GM23338 (cell line): ENCODE measurements at regions not wholly inside any gene's neighbourhood (a gene's known extent, or its start where the extent isn't known, plus 50 kb on each side); places are given as distances from the start of the nearest gene placed in this dataset.

Experiments used
- ATAC-seq: fragments of 200-7000 bp; cut with Tn5 transposase; 3 replicates; pipeline ENCODE4 v1.9.1; 2020
- DNase-seq: peaks from one replicate; pipeline ENCODE4 v3.0.0-alpha.2; 2015; ENCODE audit warnings: low spot score
- H2AFZ ChIP-seq: fragments of 200-600 bp; sonication (generic); 2 replicates; pipeline ENCODE4 v1.8.0; 2016; ENCODE audit warnings: antibody characterized with exemption, mild to moderate bottlenecking, moderate library complexity
- H3F3A ChIP-seq: fragments of 200-600 bp; sonication (generic); replicated peaks from 2 replicates; pipeline ENCODE4 v1.8.0; 2017; ENCODE audit warnings: antibody characterized with exemption, mixed run types, low read depth
- H3K27ac ChIP-seq: fragments of 200-600 bp; sonication (generic); 2 replicates; pipeline ENCODE4 v1.6.1; 2016; ENCODE audit warnings: low read depth
- H3K27me3 ChIP-seq: fragments of 200-600 bp; sonication (generic); 2 replicates; pipeline ENCODE4 v1.8.0; 2016; ENCODE audit warnings: mild to moderate bottlenecking, mixed run types, moderate library complexity; ENCODE audit not compliant: insufficient read depth
- H3K36me3 ChIP-seq: fragments of 200-600 bp; sonication (generic); 2 replicates; pipeline ENCODE4 v1.8.0; 2016; ENCODE audit warnings: mild to moderate bottlenecking; ENCODE audit not compliant: insufficient read depth
- H3K4me1 ChIP-seq: fragments of 200-600 bp; sonication (generic); 2 replicates; pipeline ENCODE4 v1.8.0; 2016; ENCODE audit warnings: mild to moderate bottlenecking, moderate library complexity; ENCODE audit not compliant: insufficient read depth
- H3K4me2 ChIP-seq: fragments of 200-600 bp; sonication (generic); 2 replicates; pipeline ENCODE4 v1.7.1; 2017; ENCODE audit warnings: mixed run types
- H3K4me3 ChIP-seq: fragments of 200-600 bp; sonication (generic); 2 replicates; pipeline ENCODE4 v1.6.1; 2016; ENCODE audit warnings: mixed run types
- H3K79me2 ChIP-seq: fragments of 200-600 bp; sonication (generic); replicated peaks from 2 replicates; pipeline ENCODE4 v1.8.0; 2017; ENCODE audit warnings: mild to moderate bottlenecking; ENCODE audit not compliant: insufficient read depth
- H3K9me2 ChIP-seq: fragments of 200-600 bp; sonication (generic); 2 replicates; pipeline ENCODE4 v1.8.0; 2017; ENCODE audit not compliant: insufficient read depth
- H4K20me1 ChIP-seq: fragments of 200-600 bp; sonication (generic); replicated peaks from 2 replicates; pipeline ENCODE4 v1.8.0; 2017; ENCODE audit warnings: mild to moderate bottlenecking; ENCODE audit not compliant: insufficient read depth
- H3K27ac Mint-ChIP-seq: 2 replicates; pipeline ENCODE4 v1.8.0; 2020; ENCODE audit warnings: inconsistent platforms, mild to moderate bottlenecking, moderate library complexity, mixed read lengths
- H3K27me3 Mint-ChIP-seq: 3 replicates; pipeline ENCODE4 v1.8.0; 2022; ENCODE audit warnings: low read depth, mild to moderate bottlenecking, moderate library complexity, mixed read lengths, inconsistent platforms; ENCODE audit not compliant: insufficient read depth, poor library complexity
- H3K36me3 Mint-ChIP-seq: 3 replicates; pipeline ENCODE4 v1.8.0; 2021; ENCODE audit warnings: low read depth, mild to moderate bottlenecking, inconsistent platforms, moderate library complexity, mixed read lengths
- H3K4me1 Mint-ChIP-seq: 3 replicates; pipeline ENCODE4 v1.8.0; 2020; ENCODE audit warnings: mild to moderate bottlenecking, inconsistent platforms, mixed read lengths
- H3K4me3 Mint-ChIP-seq: 3 replicates; pipeline ENCODE4 v1.8.0; 2021; ENCODE audit warnings: moderate library complexity, mild to moderate bottlenecking, inconsistent platforms, mixed read lengths
- H3K9me3 Mint-ChIP-seq: 3 replicates; pipeline ENCODE4 v1.8.0; 2020; ENCODE audit warnings: moderate library complexity, mild to moderate bottlenecking, inconsistent platforms, mixed read lengths
- CREB1 ChIP-seq: fragments of 250-450 bp; sonication (Bioruptor Pico); IDR thresholded peaks from 2 replicates; pipeline ENCODE4 v1.5.0; 2020; ENCODE audit warnings: low read depth, mild to moderate bottlenecking, moderate library complexity
- CTCF ChIP-seq, 2 experiments: fragments of 200-600 bp in 1 of 2; sonication (generic) in 1 of 2; conservative IDR thresholded peaks; 2 replicates each; pipeline versions ENCODE4 v1.5.1 to v1.6.1; 2016 to 2017; ENCODE audit warnings: antibody characterized with exemption in 2 of 2, low read depth in 2 of 2, mild to moderate bottlenecking in 2 of 2, moderate library complexity in 1 of 2
- ETS1 ChIP-seq: IDR thresholded peaks from 2 replicates; pipeline ENCODE4 v1.6.1; 2016; ENCODE audit warnings: antibody characterized with exemption
- EZH2 ChIP-seq: fragments of 200-600 bp; sonication (generic); IDR thresholded peaks from one replicate; pipeline ENCODE4 v1.8.0; 2017; ENCODE audit warnings: antibody characterized with exemption, mild to moderate bottlenecking, low read depth; ENCODE audit not compliant: unreplicated experiment
- EZH2phosphoT487 ChIP-seq: fragments of 200-600 bp; sonication (generic); IDR thresholded peaks from one replicate; pipeline ENCODE4 v1.8.1; 2018; ENCODE audit warnings: antibody characterized with exemption; ENCODE audit not compliant: unreplicated experiment
- JUNB ChIP-seq: IDR thresholded peaks from one replicate; pipeline ENCODE4 v1.6.1; 2016; ENCODE audit warnings: antibody characterized with exemption; ENCODE audit not compliant: unreplicated experiment
- NANOG ChIP-seq: IDR thresholded peaks from 2 replicates; pipeline ENCODE4 v1.6.1; 2016; ENCODE audit warnings: antibody characterized with exemption, borderline replicate concordance
- POLR2AphosphoS5 ChIP-seq: IDR thresholded peaks from 2 replicates; pipeline ENCODE4 v1.6.1; 2016; ENCODE audit warnings: antibody characterized with exemption, low read depth
- REST ChIP-seq: IDR thresholded peaks from one replicate; pipeline ENCODE4 v1.6.1; 2018; ENCODE audit warnings: antibody characterized with exemption; ENCODE audit not compliant: unreplicated experiment
- STAT1 ChIP-seq: IDR thresholded peaks from one replicate; pipeline ENCODE4 v1.6.1; 2016; ENCODE audit warnings: antibody characterized with exemption; ENCODE audit not compliant: unreplicated experiment
- ZNF114 ChIP-seq: fragments of 250-450 bp; sonication (Bioruptor Pico); IDR thresholded peaks from 2 replicates; pipeline ENCODE4 v1.5.0; 2020; ENCODE audit warnings: mild to moderate bottlenecking, moderate library complexity
- ZNF331 ChIP-seq: fragments of 250-450 bp; sonication (Bioruptor Pico); IDR thresholded peaks from 2 replicates; pipeline ENCODE4 v1.5.0; 2020; ENCODE audit warnings: low read depth, mild to moderate bottlenecking, moderate library complexity
- ZNF462 ChIP-seq: fragments of 250-450 bp; sonication (Bioruptor Pico); IDR thresholded peaks from 2 replicates; pipeline ENCODE4 v1.5.0; 2020; ENCODE audit warnings: mild to moderate bottlenecking, moderate library complexity

- TF ChIP-seq NANOG (no peak), CREB1 (CRISPR knock-in tag) (no peak), ZNF331 (no peak), CTCF (conservative IDR thresholded peaks at IDR 0.05; ENCODE audit: low read depth in 2 of 2) (no peak), POLR2AphosphoS5 (no peak), JUNB (no peak), EZH2 (no peak), STAT1 (no peak), REST (no peak), ZNF462 (no peak), ZNF114 (CRISPR knock-in tag) (no peak), ETS1 (no peak), EZH2phosphoT487 (no peak)
- Histone ChIP-seq H3K9me2 (no peaks in the 10 kb centered on the region), H3F3A (no peaks in the 10 kb centered on the region), H4K20me1 (no peaks in the 10 kb centered on the region), H3K36me3 (no peaks in the 10 kb centered on the region), H3K4me3 (no peak overlapping the region), H3K27ac (no peak overlapping the region), H3K4me2 (no peak overlapping the region), H3K79me2 (no peaks in the 10 kb centered on the region), H3K27me3 (no peaks in the 10 kb centered on the region), H3K4me1 (no peaks in the 10 kb centered on the region; the same call in 1 of the 2 replicates), H2AFZ (no peak overlapping the region)
- no peaks in the 10 kb centered on the region for H3K36me3 Mint-ChIP-seq
- H3K27me3 Mint-ChIP-seq, result no peaks in the 10 kb centered on the region
- H3K27ac Mint-ChIP-seq, result no peak overlapping the region
- H3K4me1 Mint-ChIP-seq, result peaks cover 3% of the 10 kb centered on the region; the same call in 1 of the 3 replicates
- ATAC-seq (no peak), DNase-seq (no peak)
- no peaks in the 10 kb centered on the region; the same call in 2 of the 3 replicates for H3K9me3 Mint-ChIP-seq
- no peak overlapping the region for H3K4me3 Mint-ChIP-seq
Measured at GRCh38 chr10:25808372-25808771, 125.7 kb upstream of the MYO3A start.
